ENCODE measurements at regions not wholly inside any gene's neighbourhood (a gene's known extent, or its start where the extent isn't known, plus 50 kb on each side); places are given as distances from the start of the nearest gene placed in this dataset.

DNA sequence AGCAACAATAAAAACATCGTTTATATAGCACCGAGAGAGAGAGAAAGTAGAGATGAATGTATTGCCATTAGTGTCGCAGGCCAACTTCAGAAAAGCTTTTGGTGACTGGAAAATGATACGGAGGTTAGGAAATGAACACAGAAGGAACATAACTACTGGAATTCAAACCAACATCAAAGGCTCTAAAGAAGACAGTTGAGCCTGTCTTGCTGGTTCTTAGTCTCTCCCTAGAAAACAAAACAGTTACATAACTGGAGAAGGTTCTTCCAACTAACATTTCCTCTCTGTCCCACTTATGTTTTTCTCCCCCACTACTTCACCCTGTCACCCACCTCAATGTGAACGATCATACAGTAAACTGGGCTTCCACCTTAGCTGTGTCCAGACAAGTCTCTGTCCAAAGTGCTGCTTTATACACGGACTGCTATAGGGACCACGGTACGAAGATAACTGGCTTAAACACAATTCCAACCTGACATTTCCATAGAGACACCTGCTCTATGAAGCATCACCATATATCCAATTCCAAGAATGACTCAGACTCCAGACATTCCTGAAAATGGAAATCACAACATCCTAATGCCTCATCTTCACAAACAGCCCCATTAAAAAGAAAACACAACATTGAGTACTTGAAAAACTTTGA lies 85.2 kb upstream of the ARHGAP32 start:
- TF ChIP-seq GATA3 (IDR thresholded peaks at IDR 0.05; ENCODE audit: low read depth, low read length) (no peak), GATA2 (IDR thresholded peaks at IDR 0.05; ENCODE audit: low read depth, low read length) (no peak)

Data from SH-SY5Y (cell line).